ENCODE measurements at regions not wholly inside any gene's neighbourhood (a gene's known extent, or its start where the extent isn't known, plus 50 kb on each side); places are given as distances from the start of the nearest gene placed in this dataset.

- no peaks in the 10 kb centered on the region for H3K23me2 ChIP-seq (ENCODE audit: low read depth, low read length)
- WGBS, 2 experiments (ENCODE audit: extremely low coverage in 1 of 2, insufficient coverage in 1 of 2, insufficient read length in 1 of 2, insufficient replicate concordance in 2 of 2, low coverage in 1 of 2, low lambda C conversion rate in 2 of 2, missing lambda C conversion rate in 1 of 2), result 91% methylated on average over 3 of the region's 3 CpGs; no CpG with 5 or more reads in 1 of the 2 experiments
- H3K79me1 ChIP-seq (ENCODE audit: low read depth, low read length), result no peaks in the 10 kb centered on the region
- no peak overlapping the region for H2BK15ac ChIP-seq (ENCODE audit: low read length)
- H2BK20ac ChIP-seq (ENCODE audit: low read length), result no peak overlapping the region
- ChIA-PET CTCF (ENCODE audit: partially characterized antibody) (interaction anchor here (0.5 to 2.0 kb wide), 4 partner anchors 13 to 753 kb away, joined by 3 to 6 read pairs (median 4); no protein-coding TSS in a partner anchor), POLR2A (ENCODE audit: partially characterized antibody) (no interaction called here)
- H2BK120ac ChIP-seq (replicated peaks; ENCODE audit: low read depth, low read length), result no peak overlapping the region
- no peak overlapping the region for H3K4me2 ChIP-seq (ENCODE audit: insufficient read depth in 1 of 2, low read depth in 2 of 2, low read length in 2 of 2)
- no peak overlapping the region for H2AFZ ChIP-seq (ENCODE audit: low read length)
- no peak overlapping the region for H3K14ac ChIP-seq (ENCODE audit: insufficient read length)
- no peaks in the 10 kb centered on the region for H3K36me3 ChIP-seq (ENCODE audit: control insufficient read depth in 2 of 4, insufficient read depth in 4 of 4, low read length in 3 of 4)
- no peaks in the 10 kb centered on the region for H3K27me3 ChIP-seq (replicated peaks in 1 of 4; ENCODE audit: control insufficient read depth in 3 of 4, extremely low read depth in 1 of 4, insufficient read depth in 3 of 4, low read length in 3 of 4)
- no peak overlapping the region for H3K4me3 ChIP-seq (ENCODE audit: extremely low read depth in 1 of 4, insufficient read depth in 2 of 4, low read depth in 3 of 4, low read length in 4 of 4)
- no peak for DNase-seq (ENCODE audit: low read depth in 1 of 2, low spot score in 2 of 2)
- H4K8ac ChIP-seq (ENCODE audit: extremely low read depth, insufficient read depth, low read length), result no peak overlapping the region
- H3K56ac ChIP-seq (replicated peaks; ENCODE audit: insufficient read length, low read depth, low read length), result no peak overlapping the region
- H4K91ac ChIP-seq (replicated peaks; ENCODE audit: insufficient read length, low read length), result no peak overlapping the region
- no peaks in the 10 kb centered on the region for H3K4me1 ChIP-seq (replicated peaks in 1 of 4; ENCODE audit: control insufficient read depth in 3 of 4, insufficient read depth in 4 of 4, low read length in 3 of 4)
- H3K9me3 ChIP-seq (ENCODE audit: insufficient read depth in 2 of 2, low read depth in 1 of 2, low read length in 1 of 2), result no peaks in the 10 kb centered on the region
- H4K20me1 ChIP-seq (replicated peaks in 1 of 2; ENCODE audit: control insufficient read depth in 1 of 2, insufficient read depth in 2 of 2, low read length in 2 of 2), result no peaks in the 10 kb centered on the region
- H3K4ac ChIP-seq (replicated peaks; ENCODE audit: insufficient read length, low read depth, low read length), result no peak overlapping the region
- no peak overlapping the region for H2BK5ac ChIP-seq (ENCODE audit: low read depth, low read length)
- no peak for FAIRE-seq
- H3K79me2 ChIP-seq (ENCODE audit: control insufficient read depth in 1 of 2, insufficient read depth in 2 of 2, low read length in 2 of 2), result no peaks in the 10 kb centered on the region
- no peak for TF ChIP-seq POU5F1 (IDR thresholded peaks at IDR 0.05; ENCODE audit: low read depth, low read length)
- TF ChIP-seq CHD2 (IDR thresholded peaks at IDR 0.05; ENCODE audit: low read length), result no peak
- no peak for TF ChIP-seq MAFK (IDR thresholded peaks at IDR 0.05; ENCODE audit: low read depth, low read length)
- H3K27ac ChIP-seq (ENCODE audit: low read depth, low read length), result no peak overlapping the region
- no peak overlapping the region for H3K23ac ChIP-seq (ENCODE audit: insufficient read length)
- H2BK12ac ChIP-seq (ENCODE audit: low read depth, low read length), result no peak overlapping the region
- H3K18ac ChIP-seq (ENCODE audit: extremely low read depth, low read length), result no peak overlapping the region
- no peak overlapping the region for H4K5ac ChIP-seq (ENCODE audit: insufficient read length, low read depth, low read length)
- no peak overlapping the region for H2AK5ac ChIP-seq (ENCODE audit: low read depth, low read length)
- no peak overlapping the region for H3K9ac ChIP-seq (replicated peaks in 1 of 4; ENCODE audit: extremely low read depth in 1 of 4, low read depth in 3 of 4, low read length in 3 of 4)
Measured at GRCh38 chr6:104521176-104521575, 338.5 kb downstream of the HACE1 start.

All from H1 (cell line).